SK-N-SH (cell line): ENCODE measurements at regions not wholly inside any gene's neighbourhood (a gene's known extent, or its start where the extent isn't known, plus 50 kb on each side); places are given as distances from the start of the nearest gene placed in this dataset.

Source experiments
- CTCF ChIA-PET: fragments of 300-600, 350-600 bp; formaldehyde crosslinking; extraction: SDS; loops from one replicate; lab custom pipeline; 2021; lab: Yijun Ruan, JAX
- POLR2A ChIA-PET: fragments of 350-600 bp; sonication (Branson Sonifier 250); formaldehyde crosslinking; extraction: SDS; loops from one replicate; lab custom pipeline; 2020; ENCODE audit warnings: antibody characterized with exemption, inconsistent platforms; lab: Yijun Ruan, JAX
- DNase-seq: peaks from one replicate; pipeline ENCODE4 v3.0.0; 2012
- H2AFZ ChIP-seq: fragments of 200-600 bp; sonication (generic); 2 replicates; pipeline ENCODE4 v1.8.1; 2016; ENCODE audit warnings: antibody characterized with exemption, mild to moderate bottlenecking, low read depth
- H3F3A ChIP-seq: fragments of 200-600 bp; sonication (generic); replicated peaks from 2 replicates; pipeline ENCODE3; 2016; ENCODE audit warnings: antibody characterized with exemption, mild to moderate bottlenecking; ENCODE audit not compliant: insufficient read depth
- H3K27ac ChIP-seq, 2 experiments: fragments of 200-500 bp in 1 of 2; fragments of 200-600 bp in 1 of 2; sonication (Bioruptor generic) in 1 of 2; sonication (generic), shearing (Covaris generic) in 1 of 2; 2 replicates each; pipeline versions ENCODE4 v1.5.1 to v1.6.1; 2014 to 2016; ENCODE audit warnings: low read depth in 2 of 2, inconsistent platforms in 1 of 2, low read length in 1 of 2, mild to moderate bottlenecking in 1 of 2, mixed read lengths in 1 of 2
- H3K27me3 ChIP-seq: fragments of 200-600 bp; sonication (generic), shearing (Covaris generic); 2 replicates; pipeline ENCODE4 v1.6.1; 2016; ENCODE audit warnings: mixed run types; ENCODE audit not compliant: insufficient read depth
- H3K36me3 ChIP-seq, 2 experiments: fragments of 200-500 bp in 1 of 2; fragments of 200-600 bp in 1 of 2; sonication (Bioruptor generic) in 1 of 2; sonication (generic) in 1 of 2; replicated peaks in 1 of 2; 2 replicates each; pipeline versions ENCODE3 to v1.5.1; 2014 to 2016; ENCODE audit warnings: low read length in 1 of 2, mild to moderate bottlenecking in 1 of 2; ENCODE audit not compliant: insufficient read depth in 2 of 2, control insufficient read depth in 1 of 2
- H3K4me1 ChIP-seq, 2 experiments: fragments of 200-500 bp in 1 of 2; fragments of 200-600 bp in 1 of 2; sonication (Bioruptor generic) in 1 of 2; sonication (generic), shearing (Covaris generic) in 1 of 2; 2 replicates each; pipeline versions ENCODE4 v1.5.1 to v1.6.1; 2014 to 2016; ENCODE audit warnings: low read depth in 1 of 2, low read length in 1 of 2, mixed run types in 1 of 2; ENCODE audit not compliant: insufficient read depth in 2 of 2, control insufficient read depth in 1 of 2
- H3K4me2 ChIP-seq: fragments of 200-600 bp; sonication (generic), shearing (Covaris generic); 2 replicates; pipeline ENCODE4 v1.6.1; 2017; ENCODE audit warnings: mixed run types
- H3K4me3 ChIP-seq, 2 experiments: fragments of 200-500 bp in 1 of 2; fragments of 200-600 bp in 1 of 2; sonication (Bioruptor generic) in 1 of 2; sonication (generic), shearing (Covaris generic) in 1 of 2; 2 replicates each; pipeline versions ENCODE4 v1.5.1 to v1.8.1; 2014 to 2016; ENCODE audit warnings: low read depth in 2 of 2, inconsistent platforms in 1 of 2, low read length in 1 of 2, mild to moderate bottlenecking in 1 of 2, mixed read lengths in 1 of 2, moderate library complexity in 1 of 2
- H3K79me2 ChIP-seq: fragments of 200-600 bp; sonication (generic); 2 replicates; pipeline ENCODE4 v1.8.1; 2017; ENCODE audit warnings: mild to moderate bottlenecking; ENCODE audit not compliant: insufficient read depth
- H3K9ac ChIP-seq: fragments of 200-600 bp; sonication (generic); 2 replicates; pipeline ENCODE4 v1.6.1; 2017; ENCODE audit warnings: mixed run types
- H3K9me2 ChIP-seq: fragments of 200-600 bp; sonication (generic); 2 replicates; pipeline ENCODE4 v1.6.1; 2017; ENCODE audit warnings: mixed run types
- H3K9me3 ChIP-seq: fragments of 200-600 bp; sonication (generic); 2 replicates; pipeline ENCODE4 v1.6.1; 2017; ENCODE audit warnings: mixed run types, mild to moderate bottlenecking, moderate library complexity
- H4K20me1 ChIP-seq: fragments of 200-600 bp; sonication (generic); 2 replicates; pipeline ENCODE4 v1.6.1; 2017; ENCODE audit warnings: mild to moderate bottlenecking, mixed run types; ENCODE audit not compliant: insufficient read depth
- CHD2 ChIP-seq: fragments of 150-350 bp; IDR thresholded peaks from 2 replicates; pipeline ENCODE4 v1.6.1; 2018; ENCODE audit warnings: low read length; ENCODE audit not compliant: partially characterized antibody
- ELF1 ChIP-seq: IDR thresholded peaks from 2 replicates; pipeline ENCODE4 v1.4.0; 2012
- EP300 ChIP-seq, 2 experiments: IDR thresholded peaks; 2 replicates each; pipeline versions ENCODE4 v1.4.0 to v1.6.1; 2012; ENCODE audit warnings: borderline replicate concordance in 1 of 2, low read depth in 1 of 2, low read length in 1 of 2
- FOSL2 ChIP-seq: IDR thresholded peaks from 2 replicates; pipeline ENCODE4 v1.4.0; 2012; ENCODE audit warnings: low read depth, mild to moderate bottlenecking, moderate library complexity, borderline replicate concordance
- JUND ChIP-seq: IDR thresholded peaks from 2 replicates; pipeline ENCODE4 v1.4.0; 2012
- MXI1 ChIP-seq: IDR thresholded peaks from 2 replicates; pipeline ENCODE4 v1.6.1; 2012; ENCODE audit warnings: mild to moderate bottlenecking, low read depth, low read length, improper control_type of control experiment
- NFIC ChIP-seq: IDR thresholded peaks from 2 replicates; pipeline ENCODE4 v1.4.0; 2012; ENCODE audit warnings: borderline replicate concordance
- NRF1 ChIP-seq: IDR thresholded peaks from 2 replicates; pipeline ENCODE4 v1.6.1; 2012; ENCODE audit warnings: low read depth, mild to moderate bottlenecking, low read length
- RAD21 ChIP-seq: IDR thresholded peaks from 2 replicates; pipeline ENCODE4 v1.6.1; 2012; ENCODE audit warnings: mild to moderate bottlenecking, low read length
- RCOR1 ChIP-seq: fragments of 150-350 bp; IDR thresholded peaks from 2 replicates; pipeline ENCODE4 v1.6.1; 2017; ENCODE audit warnings: antibody characterized with exemption, low read length
- RFX5 ChIP-seq: IDR thresholded peaks from 2 replicates; pipeline ENCODE4 v1.6.1; 2012; ENCODE audit warnings: mild to moderate bottlenecking, improper control_type of control experiment, low read length
- RXRA ChIP-seq: IDR thresholded peaks from 2 replicates; pipeline ENCODE4 v1.4.0; 2012; ENCODE audit warnings: low read depth, mild to moderate bottlenecking, borderline replicate concordance
- SIN3A ChIP-seq: IDR thresholded peaks from 2 replicates; pipeline ENCODE4 v1.6.1; 2012; ENCODE audit warnings: low read depth, mild to moderate bottlenecking, low read length, moderate library complexity, borderline replicate concordance
- TCF12 ChIP-seq: IDR thresholded peaks from 2 replicates; pipeline ENCODE4 v1.4.0; 2012
- TEAD4 ChIP-seq: IDR thresholded peaks from 2 replicates; pipeline ENCODE4 v1.4.0; 2012; ENCODE audit warnings: mild to moderate bottlenecking, borderline replicate concordance; ENCODE audit not compliant: insufficient read depth
- YY1 ChIP-seq: IDR thresholded peaks from 2 replicates; pipeline ENCODE4 v1.4.0; 2012; ENCODE audit warnings: low read depth, mild to moderate bottlenecking
- WGBS: methylation state at CpG from one replicate; pipeline ENCODE4 v1.1.6; 2017; ENCODE audit warnings: low lambda C conversion rate; 5-methylcytosine and 5-hydroxymethylcytosine counted together
- TF ChIP-seq, protein P1 (sequence below): IDR thresholded peaks from 2 replicates; pipeline ENCODE4 v1.4.0; 2012; ENCODE audit warnings: low read depth, borderline replicate concordance
- TF ChIP-seq, protein P2 (sequence below): fragments of 200-600 bp; sonication (generic); IDR thresholded peaks from 2 replicates; pipeline ENCODE4 v1.6.1; 2017; ENCODE audit warnings: antibody characterized with exemption, mild to moderate bottlenecking, moderate library complexity
- TF ChIP-seq, protein P3 (sequence below): IDR thresholded peaks from 2 replicates; pipeline ENCODE4 v1.4.0; 2012; ENCODE audit warnings: low read depth
- TF ChIP-seq, protein P4 (sequence below): fragments of 150-350 bp; IDR thresholded peaks from 2 replicates; pipeline ENCODE4 v1.6.1; 2017; ENCODE audit warnings: antibody characterized with exemption, low read length, low read depth, borderline replicate concordance

DNA sequence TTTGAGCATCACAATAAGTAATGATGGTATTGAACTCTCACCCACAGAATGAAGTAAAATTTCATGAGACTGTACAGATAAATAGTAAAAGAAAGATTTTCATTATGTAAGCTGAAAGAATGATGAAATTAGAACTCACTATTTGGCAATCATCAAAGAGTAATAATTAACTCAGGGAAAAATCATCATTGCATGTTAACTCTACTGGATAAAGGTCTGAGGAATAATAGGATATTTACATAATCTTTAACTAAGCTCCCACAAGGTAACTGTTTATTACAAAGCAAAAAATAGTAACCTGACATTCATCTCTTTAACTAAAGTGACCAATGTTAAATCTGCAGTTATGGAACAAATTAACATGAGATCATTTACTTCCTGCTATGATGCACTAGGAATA is 739.9 kb downstream of the FAM181B start:
- H4K20me1 ChIP-seq: no peaks in the 10 kb centered on the region
- DNase-seq: no peak
- H3K27ac ChIP-seq: no peak overlapping the region
- H3K4me2 ChIP-seq: no peak overlapping the region
- H3K79me2 ChIP-seq: no peaks in the 10 kb centered on the region
- H3K9me3 ChIP-seq: no peaks in the 10 kb centered on the region
- H3K9ac ChIP-seq: no peak overlapping the region
- no peaks in the 10 kb centered on the region for H3F3A ChIP-seq
- H3K9me2 ChIP-seq: no peaks in the 10 kb centered on the region
- H3K36me3 ChIP-seq: no peaks in the 10 kb centered on the region
- no peaks in the 10 kb centered on the region for H3K27me3 ChIP-seq
- no peak overlapping the region for H3K4me3 ChIP-seq
- H3K4me1 ChIP-seq: no peaks in the 10 kb centered on the region
- no peak overlapping the region for H2AFZ ChIP-seq
- TF ChIP-seq, protein P1, sequence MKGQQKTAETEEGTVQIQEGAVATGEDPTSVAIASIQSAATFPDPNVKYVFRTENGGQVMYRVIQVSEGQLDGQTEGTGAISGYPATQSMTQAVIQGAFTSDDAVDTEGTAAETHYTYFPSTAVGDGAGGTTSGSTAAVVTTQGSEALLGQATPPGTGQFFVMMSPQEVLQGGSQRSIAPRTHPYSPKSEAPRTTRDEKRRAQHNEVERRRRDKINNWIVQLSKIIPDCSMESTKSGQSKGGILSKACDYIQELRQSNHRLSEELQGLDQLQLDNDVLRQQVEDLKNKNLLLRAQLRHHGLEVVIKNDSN: no peak
- no peak for TF ChIP-seq RFX5
- TF ChIP-seq, protein P2, sequence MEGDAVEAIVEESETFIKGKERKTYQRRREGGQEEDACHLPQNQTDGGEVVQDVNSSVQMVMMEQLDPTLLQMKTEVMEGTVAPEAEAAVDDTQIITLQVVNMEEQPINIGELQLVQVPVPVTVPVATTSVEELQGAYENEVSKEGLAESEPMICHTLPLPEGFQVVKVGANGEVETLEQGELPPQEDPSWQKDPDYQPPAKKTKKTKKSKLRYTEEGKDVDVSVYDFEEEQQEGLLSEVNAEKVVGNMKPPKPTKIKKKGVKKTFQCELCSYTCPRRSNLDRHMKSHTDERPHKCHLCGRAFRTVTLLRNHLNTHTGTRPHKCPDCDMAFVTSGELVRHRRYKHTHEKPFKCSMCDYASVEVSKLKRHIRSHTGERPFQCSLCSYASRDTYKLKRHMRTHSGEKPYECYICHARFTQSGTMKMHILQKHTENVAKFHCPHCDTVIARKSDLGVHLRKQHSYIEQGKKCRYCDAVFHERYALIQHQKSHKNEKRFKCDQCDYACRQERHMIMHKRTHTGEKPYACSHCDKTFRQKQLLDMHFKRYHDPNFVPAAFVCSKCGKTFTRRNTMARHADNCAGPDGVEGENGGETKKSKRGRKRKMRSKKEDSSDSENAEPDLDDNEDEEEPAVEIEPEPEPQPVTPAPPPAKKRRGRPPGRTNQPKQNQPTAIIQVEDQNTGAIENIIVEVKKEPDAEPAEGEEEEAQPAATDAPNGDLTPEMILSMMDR: no peak
- TF ChIP-seq MXI1: no peak
- no peak for TF ChIP-seq CHD2
- no peak for TF ChIP-seq YY1
- TF ChIP-seq NFIC: no peak
- TF ChIP-seq TCF12: no peak
- TF ChIP-seq, all 33 proteins: peak for 0
- POLR2A ChIA-PET: no interaction called here
- CTCF ChIA-PET: no interaction called here

DNA sequence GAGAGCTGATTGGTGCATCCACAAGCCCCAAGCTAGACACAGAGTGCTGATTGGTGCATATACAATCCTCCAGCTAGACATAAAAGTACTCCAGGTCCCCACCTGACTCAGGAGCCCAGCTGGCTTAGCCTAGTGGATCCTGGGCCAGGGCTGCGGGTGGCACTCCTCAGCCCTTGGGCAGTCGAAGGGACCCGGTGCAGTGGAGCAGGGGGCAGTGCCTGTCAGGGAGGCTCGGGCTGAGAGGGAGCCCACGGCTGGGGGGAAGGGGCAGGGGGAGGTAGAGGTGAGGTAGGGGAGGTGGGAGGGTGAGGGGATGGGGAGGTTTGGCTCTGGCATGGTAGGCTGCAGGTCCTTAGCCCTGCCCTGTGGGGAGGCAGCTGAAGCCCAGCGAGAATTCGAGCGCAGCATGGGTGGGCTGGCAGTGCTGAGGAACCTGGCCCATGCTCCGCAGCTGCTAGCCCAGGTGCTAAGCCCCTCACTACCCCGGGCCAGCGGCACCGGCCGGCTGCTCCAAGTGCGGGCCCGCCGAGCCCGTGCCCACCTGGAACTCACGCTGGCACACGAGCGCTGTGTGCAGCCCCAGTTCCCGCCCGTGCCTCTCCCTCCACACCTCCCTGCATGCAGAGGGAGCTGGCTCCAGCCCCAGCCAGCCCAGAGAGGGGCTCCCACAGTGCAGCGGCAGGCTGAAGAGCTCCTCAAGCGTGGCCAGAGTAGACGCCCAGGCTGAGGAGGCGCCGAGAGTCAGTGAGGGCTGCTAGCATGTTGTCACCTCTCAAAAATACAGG is 742.8 kb downstream of the FAM181B start:
- ChIA-PET POLR2A (no interaction called here), CTCF (no interaction called here)
- Histone ChIP-seq H3K9me2 (no peaks in the 10 kb centered on the region), H3K36me3 (no peaks in the 10 kb centered on the region), H3K4me3 (no peak overlapping the region), H3F3A (no peaks in the 10 kb centered on the region), H3K4me1 (no peaks in the 10 kb centered on the region), H3K9me3 (no peaks in the 10 kb centered on the region), H3K4me2 (no peak overlapping the region), H3K27me3 (no peaks in the 10 kb centered on the region), H3K9ac (no peak overlapping the region), H4K20me1 (no peaks in the 10 kb centered on the region), H3K27ac (no peak overlapping the region), H3K79me2 (no peaks in the 10 kb centered on the region), H2AFZ (no peak overlapping the region)
- TF ChIP-seq, protein P3, sequence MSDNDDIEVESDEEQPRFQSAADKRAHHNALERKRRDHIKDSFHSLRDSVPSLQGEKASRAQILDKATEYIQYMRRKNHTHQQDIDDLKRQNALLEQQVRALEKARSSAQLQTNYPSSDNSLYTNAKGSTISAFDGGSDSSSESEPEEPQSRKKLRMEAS: no peak
- TF ChIP-seq CHD2 (no peak), SIN3A (no peak), RCOR1 (no peak), RXRA (no peak), TCF12 (no peak), NRF1 (no peak), EP300 (IDR thresholded peaks at IDR 0.05; ENCODE audit: borderline replicate concordance in 1 of 2, low read depth in 1 of 2, low read length in 1 of 2) (no peak), TEAD4 (no peak), ELF1 (no peak), MXI1 (no peak), RAD21 (no peak), FOSL2 (no peak), RFX5 (no peak), JUND (no peak)
- TF ChIP-seq, protein P1: no peak
- TF ChIP-seq, protein P4, sequence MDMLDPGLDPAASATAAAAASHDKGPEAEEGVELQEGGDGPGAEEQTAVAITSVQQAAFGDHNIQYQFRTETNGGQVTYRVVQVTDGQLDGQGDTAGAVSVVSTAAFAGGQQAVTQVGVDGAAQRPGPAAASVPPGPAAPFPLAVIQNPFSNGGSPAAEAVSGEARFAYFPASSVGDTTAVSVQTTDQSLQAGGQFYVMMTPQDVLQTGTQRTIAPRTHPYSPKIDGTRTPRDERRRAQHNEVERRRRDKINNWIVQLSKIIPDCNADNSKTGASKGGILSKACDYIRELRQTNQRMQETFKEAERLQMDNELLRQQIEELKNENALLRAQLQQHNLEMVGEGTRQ: no peak
- WGBS: 45% methylated on average over 15 of the region's 27 CpGs
- no peak for DNase-seq
